Liver (tissue), 8 donors: ENCODE measurements at regions not wholly inside any gene's neighbourhood (a gene's known extent, or its start where the extent isn't known, plus 50 kb on each side); places are given as distances from the start of the nearest gene placed in this dataset.

Experiments
- DNase-seq: peaks from one replicate; pipeline ENCODE4 v3.0.0-alpha.2; 2017; ENCODE audit warnings: low spot score
- H3K27ac ChIP-seq, 2 donors: one replicate each; pipeline ENCODE4 v1.7.0; 2013; ENCODE audit warnings: inconsistent platforms in 2 of 2, low read length in 2 of 2, control low read depth in 1 of 2, low read depth in 1 of 2, mild to moderate bottlenecking in 1 of 2
- H3K27me3 ChIP-seq, 4 donors: one replicate each; pipeline versions ENCODE4 v1.6.1 to v1.7.0; 2013; ENCODE audit warnings: low read length in 3 of 4, inconsistent platforms in 1 of 4, mild to moderate bottlenecking in 1 of 4, moderate library complexity in 1 of 4; ENCODE audit not compliant: control insufficient read depth in 4 of 4, insufficient read depth in 4 of 4
- H3K36me3 ChIP-seq, 4 donors: one replicate each; pipeline versions ENCODE4 v1.6.1 to v1.7.0; 2013; ENCODE audit warnings: low read length in 3 of 4, mild to moderate bottlenecking in 3 of 4, low read depth in 1 of 4, moderate library complexity in 1 of 4; ENCODE audit not compliant: control insufficient read depth in 4 of 4, insufficient read depth in 3 of 4
- H3K4me1 ChIP-seq, 4 donors: one replicate each; pipeline versions ENCODE4 v1.6.1 to v1.7.0; 2013; ENCODE audit warnings: low read length in 3 of 4, mild to moderate bottlenecking in 3 of 4, moderate library complexity in 1 of 4; ENCODE audit not compliant: control insufficient read depth in 4 of 4, insufficient read depth in 4 of 4
- H3K4me3 ChIP-seq, 3 donors: one replicate each; pipeline versions ENCODE4 v1.6.1 to v1.7.0; 2013; ENCODE audit warnings: low read length in 3 of 3, control low read depth in 1 of 3, low read depth in 1 of 3, mild to moderate bottlenecking in 1 of 3
- H3K9ac ChIP-seq, 2 donors: one replicate each; pipeline ENCODE4 v1.7.0; 2013; ENCODE audit warnings: low read length in 2 of 2, mild to moderate bottlenecking in 2 of 2, moderate library complexity in 2 of 2, control low read depth in 1 of 2, low read depth in 1 of 2
- H3K9me3 ChIP-seq, 4 donors: one replicate each; pipeline versions ENCODE4 v1.6.1 to v1.7.0; 2013; ENCODE audit warnings: low read length in 3 of 4; ENCODE audit not compliant: control insufficient read depth in 4 of 4
- ATF3 ChIP-seq: IDR thresholded peaks from 2 replicates; pipeline ENCODE4 v1.6.1; 2016; ENCODE audit warnings: antibody characterized with exemption
- CTCF ChIP-seq: fragments of 150-350 bp; IDR thresholded peaks from 2 replicates; pipeline ENCODE4 v1.5.1; 2017; ENCODE audit warnings: improper control_type of control experiment, low read depth, low read length; ENCODE audit not compliant: missing input control
- EGR1 ChIP-seq, 2 donors: IDR thresholded peaks; 2 replicates each; pipeline ENCODE4 v1.6.1; 2016 to 2018; ENCODE audit warnings: antibody characterized with exemption in 2 of 2, low read depth in 2 of 2
- FOXA1 ChIP-seq: IDR thresholded peaks from 2 replicates; pipeline ENCODE4 v1.6.1; 2016; ENCODE audit warnings: antibody characterized with exemption
- FOXA2 ChIP-seq: IDR thresholded peaks from 2 replicates; pipeline ENCODE4 v1.6.1; 2016; ENCODE audit warnings: antibody characterized with exemption
- GABPA ChIP-seq, 2 donors: IDR thresholded peaks in 1 of 2; conservative IDR thresholded peaks in 1 of 2; 2 replicates each; pipeline ENCODE4 v1.6.1; 2016; ENCODE audit warnings: antibody characterized with exemption in 2 of 2, mild to moderate bottlenecking in 1 of 2, moderate library complexity in 1 of 2
- HNF4A ChIP-seq, 2 donors: conservative IDR thresholded peaks; 2 replicates each; pipeline ENCODE4 v1.6.1; 2016; ENCODE audit warnings: antibody characterized with exemption in 2 of 2, mild to moderate bottlenecking in 2 of 2
- HNF4G ChIP-seq: IDR thresholded peaks from 2 replicates; pipeline ENCODE4 v1.6.1; 2016; ENCODE audit warnings: antibody characterized with exemption
- JUND ChIP-seq, 2 donors: IDR thresholded peaks; 2 replicates each; pipeline ENCODE4 v1.6.1; 2016; ENCODE audit warnings: antibody characterized with exemption in 2 of 2
- MAX ChIP-seq: IDR thresholded peaks from 2 replicates; pipeline ENCODE4 v1.6.1; 2016; ENCODE audit warnings: antibody characterized with exemption
- NR2F2 ChIP-seq: IDR thresholded peaks from 2 replicates; pipeline ENCODE4 v1.6.1; 2016; ENCODE audit warnings: antibody characterized with exemption
- RAD21 ChIP-seq, 2 donors: IDR thresholded peaks; 2 replicates each; pipeline ENCODE4 v1.6.1; 2016; ENCODE audit warnings: antibody characterized with exemption in 2 of 2, mild to moderate bottlenecking in 2 of 2
- REST ChIP-seq: IDR thresholded peaks from 2 replicates; pipeline ENCODE4 v1.6.1; 2016; ENCODE audit warnings: antibody characterized with exemption, mild to moderate bottlenecking
- RXRA ChIP-seq, 2 donors: IDR thresholded peaks; 2 replicates each; pipeline ENCODE4 v1.6.1; 2017 to 2018; ENCODE audit warnings: antibody characterized with exemption in 2 of 2, mild to moderate bottlenecking in 1 of 2
- SP1 ChIP-seq: IDR thresholded peaks from 2 replicates; pipeline ENCODE4 v1.6.1; 2018; ENCODE audit warnings: antibody characterized with exemption, mild to moderate bottlenecking
- TAF1 ChIP-seq: conservative IDR thresholded peaks from 2 replicates; pipeline ENCODE4 v1.6.1; 2016; ENCODE audit warnings: antibody characterized with exemption, mild to moderate bottlenecking
- ZBTB33 ChIP-seq: IDR thresholded peaks from 2 replicates; pipeline ENCODE4 v1.6.1; 2016; ENCODE audit warnings: antibody characterized with exemption
- WGBS: extraction: QIAGEN DNeasy Blood & Tissue Kit; methylation state at CpG from one replicate; pipeline ENCODE4 v1.1.7; 2013; 5-methylcytosine and 5-hydroxymethylcytosine counted together
- donor health status: healthy.
- donor health status: healthy.
- donor health status: healthy.
- donor health status: healthy.
- donor health status: healthy.

GRCh38 chr6:18961566-18961965, 574.4 kb downstream of the RNF144B start:
- H3K27me3 ChIP-seq, result peaks cover 0 to 3% (median 0%) of the 10 kb centered on the region in 4 donors
- H3K27ac ChIP-seq, result no peak overlapping the region
- no peaks in the 10 kb centered on the region for H3K9me3 ChIP-seq
- H3K36me3 ChIP-seq, result no peaks in the 10 kb centered on the region
- no peak overlapping the region for H3K4me3 ChIP-seq
- H3K4me1 ChIP-seq, result no peaks in the 10 kb centered on the region
- TF ChIP-seq HNF4G (no peak), FOXA2 (no peak), ATF3 (no peak), ZBTB33 (no peak), JUND (IDR thresholded peaks at IDR 0.05) (no peak), GABPA (IDR thresholded peaks at IDR 0.05 in 1 of 2, conservative IDR thresholded peaks at IDR 0.05 in 1 of 2) (no peak), MAX (no peak), RXRA (IDR thresholded peaks at IDR 0.05) (no peak), SP1 (no peak)
- 51% methylated on average over 2 of the region's 2 CpGs for WGBS
- no peak for DNase-seq
- H3K9ac ChIP-seq, result no peak overlapping the region

- H3K27ac ChIP-seq, result no peak overlapping the region
- no peaks in the 10 kb centered on the region for H3K4me1 ChIP-seq
- DNase-seq, result no peak
- H3K9me3 ChIP-seq, result no peaks in the 10 kb centered on the region
- no peak for TF ChIP-seq SP1
- TF ChIP-seq TAF1, result no peak
- TF ChIP-seq CTCF, result no peak
- TF ChIP-seq REST, result no peak
- TF ChIP-seq GABPA (IDR thresholded peaks at IDR 0.05 in 1 of 2, conservative IDR thresholded peaks at IDR 0.05 in 1 of 2), result no peak
- TF ChIP-seq RXRA (IDR thresholded peaks at IDR 0.05), result no peak
- no peak for TF ChIP-seq MAX
- no peak for TF ChIP-seq EGR1 (IDR thresholded peaks at IDR 0.05; ENCODE audit: low read depth in 2 of 2)
- no peak for TF ChIP-seq RAD21 (IDR thresholded peaks at IDR 0.05)
- no peak for TF ChIP-seq HNF4A (conservative IDR thresholded peaks at IDR 0.05)
- no peak for TF ChIP-seq FOXA2
- no peak for TF ChIP-seq FOXA1
- no peak for TF ChIP-seq ZBTB33
- TF ChIP-seq NR2F2, result no peak
- H3K9ac ChIP-seq, result no peak overlapping the region
- H3K27me3 ChIP-seq, result peaks cover 0 to 3% (median 0%) of the 10 kb centered on the region in 4 donors
- no peak overlapping the region for H3K4me3 ChIP-seq
- H3K36me3 ChIP-seq, result no peaks in the 10 kb centered on the region
- 81% methylated on average over 4 of the region's 4 CpGs for whole genome bisulfite sequencing
These were observed 575.3 kb downstream of the RNF144B start for GRCh38 chr6:18962361-18962905.
